Mesenchymal stem cell (in vitro differentiated cells and primary cell): ENCODE measurements at regions not wholly inside any gene's neighbourhood (a gene's known extent, or its start where the extent isn't known, plus 50 kb on each side); places are given as distances from the start of the nearest gene placed in this dataset.

Experiments used
- DNase-seq: peaks from one replicate; pipeline ENCODE4 v3.0.0-alpha.2; 2013
- H2AFZ ChIP-seq: one replicate; pipeline ENCODE4 v1.6.1; 2013; ENCODE audit warnings: low read depth, mild to moderate bottlenecking, control low read depth, inconsistent platforms, low read length, moderate library complexity
- H2AK5ac ChIP-seq: 2 replicates; pipeline ENCODE4 v1.6.1; 2013; ENCODE audit warnings: low read length, moderate library complexity, mild to moderate bottlenecking, inconsistent platforms; ENCODE audit not compliant: severe bottlenecking
- H2BK120ac ChIP-seq: one replicate; pipeline ENCODE4 v1.6.1; 2013; ENCODE audit warnings: low read depth, mild to moderate bottlenecking, inconsistent platforms, low read length, moderate library complexity
- H2BK12ac ChIP-seq, 2 experiments: one replicate each; pipeline ENCODE4 v1.6.1; 2013; ENCODE audit warnings: inconsistent platforms in 2 of 2, low read length in 2 of 2, mild to moderate bottlenecking in 2 of 2, moderate library complexity in 2 of 2, control low read depth in 1 of 2
- H2BK15ac ChIP-seq: one replicate; pipeline ENCODE4 v1.6.1; 2013; ENCODE audit warnings: mild to moderate bottlenecking, low read depth, inconsistent platforms; ENCODE audit not compliant: poor library complexity, severe bottlenecking
- H2BK5ac ChIP-seq: 2 replicates; pipeline ENCODE4 v1.6.1; 2013; ENCODE audit warnings: low read depth, mild to moderate bottlenecking, low read length, control low read depth, inconsistent platforms; ENCODE audit not compliant: poor library complexity, severe bottlenecking
- H3K14ac ChIP-seq, 2 experiments: one replicate each; pipeline ENCODE4 v1.6.1; 2013; ENCODE audit warnings: inconsistent platforms in 2 of 2, low read length in 2 of 2, control low read depth in 1 of 2, mild to moderate bottlenecking in 1 of 2, moderate library complexity in 1 of 2
- H3K18ac ChIP-seq, 2 experiments: one replicate each; pipeline ENCODE4 v1.6.1; 2013; ENCODE audit warnings: inconsistent platforms in 2 of 2, low read length in 2 of 2, control low read depth in 1 of 2, low read depth in 1 of 2, mild to moderate bottlenecking in 1 of 2
- H3K23ac ChIP-seq, 2 experiments: one replicate each; pipeline ENCODE4 v1.6.1; 2013; ENCODE audit warnings: inconsistent platforms in 2 of 2, low read length in 2 of 2, mild to moderate bottlenecking in 2 of 2, moderate library complexity in 2 of 2, control low read depth in 1 of 2
- H3K27ac ChIP-seq: 2 replicates; pipeline ENCODE4 v1.5.1; 2013; ENCODE audit warnings: mild to moderate bottlenecking, moderate library complexity, low read length, control low read depth, inconsistent platforms; ENCODE audit not compliant: poor library complexity, severe bottlenecking
- H3K27me3 ChIP-seq, 2 experiments: 2 replicates each; pipeline versions ENCODE4 v1.6.1 to v1.7.0; 2013; ENCODE audit warnings: low read length in 2 of 2, mild to moderate bottlenecking in 2 of 2, moderate library complexity in 2 of 2, control low read depth in 1 of 2, inconsistent platforms in 1 of 2; ENCODE audit not compliant: control insufficient read depth in 1 of 2, insufficient read depth in 1 of 2
- H3K36me3 ChIP-seq, 2 experiments: 2 replicates each; pipeline versions ENCODE4 v1.6.1 to v1.7.0; 2013; ENCODE audit warnings: low read length in 2 of 2, control low read depth in 1 of 2, inconsistent platforms in 1 of 2, low read depth in 1 of 2, mild to moderate bottlenecking in 1 of 2; ENCODE audit not compliant: insufficient read depth in 2 of 2, control insufficient read depth in 1 of 2
- H3K4ac ChIP-seq, 2 experiments: one replicate each; pipeline ENCODE4 v1.6.1; 2013; ENCODE audit warnings: inconsistent platforms in 2 of 2, low read length in 2 of 2, mild to moderate bottlenecking in 2 of 2, moderate library complexity in 2 of 2, control low read depth in 1 of 2, low read depth in 1 of 2
- H3K4me1 ChIP-seq: 2 replicates; pipeline ENCODE4 v1.6.1; 2013; ENCODE audit warnings: low read depth, low read length, control low read depth; ENCODE audit not compliant: control insufficient read depth, insufficient read depth
- H3K4me2 ChIP-seq: 2 replicates; pipeline ENCODE4 v1.6.1; 2013; ENCODE audit warnings: low read length, mild to moderate bottlenecking, inconsistent platforms; ENCODE audit not compliant: poor library complexity, severe bottlenecking
- H3K4me3 ChIP-seq, 2 experiments: 2 replicates each; pipeline versions ENCODE4 v1.5.1 to v1.7.0; 2013; ENCODE audit warnings: low read length in 2 of 2, mild to moderate bottlenecking in 2 of 2, control low read depth in 1 of 2, low read depth in 1 of 2; ENCODE audit not compliant: insufficient read depth in 1 of 2
- H3K79me1 ChIP-seq: replicated peaks from 2 replicates; pipeline ENCODE4 v1.6.1; 2013; ENCODE audit warnings: mild to moderate bottlenecking, control low read depth, low read length, inconsistent platforms; ENCODE audit not compliant: poor library complexity, severe bottlenecking
- H3K9ac ChIP-seq: 2 replicates; pipeline ENCODE4 v1.7.0; 2013; ENCODE audit warnings: mild to moderate bottlenecking, low read length, moderate library complexity
- H3K9me3 ChIP-seq: 2 replicates; pipeline ENCODE4 v1.7.0; 2013; ENCODE audit warnings: mild to moderate bottlenecking, low read length; ENCODE audit not compliant: control insufficient read depth
- H4K8ac ChIP-seq: one replicate; pipeline ENCODE4 v1.6.1; 2013; ENCODE audit warnings: inconsistent platforms, mild to moderate bottlenecking, low read length, moderate library complexity
- H4K91ac ChIP-seq: one replicate; pipeline ENCODE4 v1.6.1; 2013; ENCODE audit warnings: mild to moderate bottlenecking, low read length, inconsistent platforms
- WGBS: methylation state at CpG from one replicate; pipeline ENCODE4 v1.1.7; 2013; ENCODE audit warnings: mixed read lengths; 5-methylcytosine and 5-hydroxymethylcytosine counted together

GRCh38 chr18:75643083-75643482, 215.6 kb upstream of the SMIM21 start:
- Histone ChIP-seq H3K18ac (no peak overlapping the region), H3K4me3 (no peak overlapping the region), H4K91ac (no peak overlapping the region), H3K4me1 (no peaks in the 10 kb centered on the region), H2BK120ac (no peak overlapping the region), H3K27ac (no peak overlapping the region), H3K4ac (no peak overlapping the region), H3K23ac (no peak overlapping the region), H3K79me1 (no peaks in the 10 kb centered on the region), H3K4me2 (no peak overlapping the region), H3K9me3 (no peaks in the 10 kb centered on the region), H3K14ac (no peak overlapping the region), H2BK15ac (no peak overlapping the region), H3K27me3 (peaks cover 0 to 29% of the 10 kb centered on the region in 2 experiments), H4K8ac (no peak overlapping the region), H2BK12ac (no peak overlapping the region), H2BK5ac (no peak overlapping the region), H2AFZ (no peak overlapping the region), H3K9ac (no peak overlapping the region), H3K36me3 (no peaks in the 10 kb centered on the region), H2AK5ac (no peak overlapping the region)
- DNase-seq, result no peak
- 89% methylated on average over 6 of the region's 6 CpGs for WGBS

DNA sequence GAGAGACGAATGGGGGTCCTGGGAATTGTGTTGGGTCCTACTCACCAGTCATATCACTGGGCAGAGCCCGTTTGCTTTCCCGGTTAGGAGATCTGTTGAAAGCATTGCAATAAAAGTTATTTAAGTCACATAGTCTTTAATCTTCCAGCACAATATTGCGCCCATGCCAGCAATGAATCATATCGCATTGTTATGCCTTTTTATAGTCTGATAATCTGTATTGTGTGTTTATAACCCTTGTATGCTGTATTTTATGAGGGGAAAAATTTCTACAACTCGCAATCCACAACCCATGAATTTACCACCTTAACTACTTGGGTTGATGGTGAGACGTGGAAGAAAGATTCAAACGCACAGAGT, 211.9 kb upstream of the SMIM21 start:
- Histone ChIP-seq H4K91ac (no peak overlapping the region), H2BK120ac (no peak overlapping the region), H3K79me1 (no peaks in the 10 kb centered on the region), H3K18ac (no peak overlapping the region), H3K4ac (no peak overlapping the region), H3K9me3 (no peaks in the 10 kb centered on the region), H2BK12ac (no peak overlapping the region), H2BK15ac (no peak overlapping the region), H4K8ac (no peak overlapping the region), H2AK5ac (no peak overlapping the region), H3K9ac (peak overlapping the region; percentile 41), H3K27ac (no peak overlapping the region), H3K4me3 (peak overlapping the region in 1 of 2 experiments; percentile 74), H3K36me3 (no peaks in the 10 kb centered on the region), H2BK5ac (no peak overlapping the region), H2AFZ (no peak overlapping the region), H3K14ac (no peak overlapping the region), H3K4me2 (no peak overlapping the region), H3K27me3 (peaks cover 0 to 49% of the 10 kb centered on the region in 2 experiments), H3K4me1 (no peaks in the 10 kb centered on the region), H3K23ac (no peak overlapping the region)
- 85% methylated on average over 3 of the region's 8 CpGs for WGBS
- DNase-seq, result no peak

DNA sequence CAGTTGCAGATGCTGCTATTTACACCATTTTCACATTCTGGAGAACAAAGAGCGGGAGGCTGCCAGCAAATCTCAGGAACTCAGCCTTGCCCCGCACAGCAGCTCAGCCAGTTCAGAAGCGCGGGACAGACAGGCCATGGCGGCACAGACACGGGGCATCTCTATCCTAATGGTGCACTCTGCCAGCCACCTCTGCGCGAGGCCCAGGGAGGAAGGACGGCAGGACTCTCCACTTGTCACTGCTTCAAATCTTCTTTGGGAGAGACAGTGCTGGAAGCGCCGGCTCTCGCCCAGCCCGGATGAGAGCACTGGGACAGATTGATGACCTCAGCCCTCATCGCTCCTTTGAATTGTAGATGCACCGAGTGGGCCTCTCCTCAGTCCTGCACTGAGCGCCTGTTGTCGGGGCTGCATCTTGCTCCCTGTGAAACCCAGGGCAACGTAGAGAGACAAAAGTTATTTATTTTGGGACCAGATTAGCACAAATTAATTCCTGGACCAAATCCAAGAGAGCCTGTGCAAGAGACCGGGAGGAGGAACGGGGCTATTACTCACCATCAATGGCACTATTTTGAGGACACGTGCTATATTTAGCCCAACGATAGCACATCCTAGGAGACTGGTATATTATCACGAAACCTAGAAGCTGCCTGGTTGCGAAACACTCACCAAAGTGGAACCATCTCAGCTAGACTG, 211.4 kb upstream of the SMIM21 start:
- DNase-seq, result peak; percentile 52
- Histone ChIP-seq H3K23ac (no peak overlapping the region), H3K27ac (no peak overlapping the region), H3K9ac (peak overlapping the region; percentile 69), H2BK5ac (no peak overlapping the region), H2AK5ac (no peak overlapping the region), H3K79me1 (no peaks in the 10 kb centered on the region), H2BK12ac (no peak overlapping the region), H3K18ac (no peak overlapping the region), H2AFZ (no peak overlapping the region), H3K4me1 (no peaks in the 10 kb centered on the region), H3K9me3 (no peaks in the 10 kb centered on the region), H2BK120ac (no peak overlapping the region), H3K4me2 (no peak overlapping the region), H4K8ac (no peak overlapping the region), H3K27me3 (peaks cover 0 to 49% of the 10 kb centered on the region in 2 experiments), H3K4ac (no peak overlapping the region), H3K4me3 (peak overlapping the region in 1 of 2 experiments; percentile 74), H4K91ac (no peak overlapping the region), H3K14ac (no peak overlapping the region), H2BK15ac (no peak overlapping the region), H3K36me3 (no peaks in the 10 kb centered on the region)
- WGBS, result 20% methylated on average over 24 of the region's 24 CpGs

DNA sequence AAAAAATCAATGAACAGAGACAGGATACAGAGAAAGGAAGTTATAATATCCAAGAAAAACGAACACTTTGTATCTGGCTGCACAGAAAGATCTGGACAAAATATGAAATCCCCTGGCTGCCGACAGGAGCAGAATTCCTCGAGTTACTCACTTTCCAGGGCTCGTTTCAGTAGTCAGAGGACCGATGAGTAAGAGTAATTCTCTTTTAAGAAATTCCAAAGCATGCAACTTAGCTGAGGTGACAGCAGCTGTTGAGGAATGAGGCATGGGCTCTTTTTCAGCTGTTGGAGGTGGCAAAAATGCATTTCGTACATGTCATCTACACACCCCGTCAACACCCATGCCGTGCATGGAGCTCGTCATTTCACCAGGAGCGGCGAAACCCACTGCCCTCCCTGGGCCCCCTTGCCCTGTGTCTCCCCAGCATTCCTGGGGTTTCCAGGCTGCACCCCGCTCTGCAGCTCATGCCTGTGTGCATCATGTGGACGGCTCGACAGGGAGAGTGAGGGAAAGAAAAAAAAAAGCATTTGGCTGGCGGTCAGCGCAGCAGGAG, 210.8 kb upstream of the SMIM21 start:
- Histone ChIP-seq H2AFZ (no peak overlapping the region), H3K9me3 (no peaks in the 10 kb centered on the region)

More for the DNA sequence above, 210.8 kb upstream of the SMIM21 start:
- H2BK15ac ChIP-seq, result no peak overlapping the region
- H2BK120ac ChIP-seq, result no peak overlapping the region
- H3K23ac ChIP-seq, result no peak overlapping the region
- H3K4me2 ChIP-seq, result no peak overlapping the region
- no peak overlapping the region for H4K8ac ChIP-seq
- no peak overlapping the region for H2BK5ac ChIP-seq
- WGBS, result 16% methylated on average over 15 of the region's 16 CpGs
- no peak overlapping the region for H2AK5ac ChIP-seq
- H3K18ac ChIP-seq, result no peak overlapping the region
- H3K4me3 ChIP-seq, result peak overlapping the region in 1 of 2 experiments; percentile 74
- no peak overlapping the region for H3K14ac ChIP-seq
- H2BK12ac ChIP-seq, result no peak overlapping the region
- H4K91ac ChIP-seq, result no peak overlapping the region
- H3K36me3 ChIP-seq, result no peaks in the 10 kb centered on the region
- no peak overlapping the region for H3K27ac ChIP-seq
- peaks cover 0 to 43% of the 10 kb centered on the region in 2 experiments for H3K27me3 ChIP-seq
- DNase-seq, result peak; percentile 33
- H3K79me1 ChIP-seq, result no peaks in the 10 kb centered on the region
- peak overlapping the region; percentile 69 for H3K9ac ChIP-seq
- H3K4ac ChIP-seq, result no peak overlapping the region
- no peaks in the 10 kb centered on the region for H3K4me1 ChIP-seq
